Neural cell (in vitro differentiated cells): ENCODE measurements at regions not wholly inside any gene's neighbourhood (a gene's known extent, or its start where the extent isn't known, plus 50 kb on each side); places are given as distances from the start of the nearest gene placed in this dataset.
"Not testable (repeated sequence)": the region's sequence is repeated elsewhere in the genome, so short reads cannot be mapped to it uniquely, and the experiment has no call there.

Experiments used
- H2AFZ ChIP-seq: fragments of 200-600, 300-800 bp; sonication (generic), shearing (Covaris generic); 2 replicates; pipeline ENCODE4 v1.6.0; 2014; ENCODE audit warnings: low read depth, mild to moderate bottlenecking, antibody characterized with exemption, low read length, moderate library complexity
- H3F3A ChIP-seq: fragments of 200-600 bp; shearing (Covaris generic); 2 replicates; pipeline ENCODE4 v1.6.1; 2016; ENCODE audit warnings: mild to moderate bottlenecking, moderate library complexity, mixed read lengths, antibody characterized with exemption, low read length; ENCODE audit not compliant: insufficient read depth, poor library complexity, severe bottlenecking
- H3K27ac ChIP-seq: fragments of 200-600, 300-800 bp; sonication (generic), shearing (Covaris generic); 2 replicates; pipeline ENCODE4 v1.5.1; 2014; ENCODE audit warnings: mild to moderate bottlenecking, low read length, moderate library complexity
- H3K27me3 ChIP-seq: fragments of 300-800, 200-600 bp; sonication (generic), shearing (Covaris generic); 2 replicates; pipeline ENCODE4 v1.6.0; 2014; ENCODE audit warnings: mild to moderate bottlenecking, low read depth, low read length, moderate library complexity; ENCODE audit not compliant: insufficient read depth
- H3K36me3 ChIP-seq: fragments of 300-800, 200-600 bp; sonication (generic), shearing (Covaris generic); 2 replicates; pipeline ENCODE4 v1.5.1; 2014; ENCODE audit warnings: mild to moderate bottlenecking, antibody characterized with exemption, low read length, moderate library complexity; ENCODE audit not compliant: insufficient read depth
- H3K4me2 ChIP-seq: fragments of 300-800, 200-600 bp; sonication (generic), shearing (Covaris generic); 2 replicates; pipeline ENCODE4 v1.6.0; 2014; ENCODE audit warnings: mild to moderate bottlenecking, low read length
- H3K4me3 ChIP-seq: fragments of 300-800, 200-600 bp; sonication (generic), shearing (Covaris generic); 2 replicates; pipeline ENCODE4 v1.5.1; 2014; ENCODE audit warnings: mild to moderate bottlenecking, low read length, moderate library complexity
- H3K79me2 ChIP-seq: fragments of 200-600 bp; shearing (Covaris generic); replicated peaks from 2 replicates; pipeline ENCODE4 v1.6.0; 2014; ENCODE audit warnings: mild to moderate bottlenecking, low read length, moderate library complexity; ENCODE audit not compliant: insufficient read depth
- H3K9ac ChIP-seq: fragments of 300-800, 200-600 bp; sonication (generic), shearing (Covaris generic); 2 replicates; pipeline ENCODE4 v1.6.1; 2016; ENCODE audit warnings: mild to moderate bottlenecking, low read length, mixed read lengths
- H3K9me2 ChIP-seq: fragments of 200-600 bp; shearing (Covaris generic); 2 replicates; pipeline ENCODE4 v1.6.1; 2016; ENCODE audit warnings: mild to moderate bottlenecking, low read length, mixed read lengths; ENCODE audit not compliant: insufficient read depth
- H3K9me3 ChIP-seq: fragments of 200-600, 300-800 bp; sonication (generic), shearing (Covaris generic); 2 replicates; pipeline ENCODE4 v1.6.1; 2016; ENCODE audit warnings: mild to moderate bottlenecking, mixed run types, low read length, moderate library complexity, mixed read lengths
- H4K20me1 ChIP-seq: fragments of 200-600 bp; shearing (Covaris generic); 2 replicates; pipeline ENCODE4 v1.6.1; 2016; ENCODE audit warnings: mild to moderate bottlenecking, mixed run types; ENCODE audit not compliant: insufficient read depth
- CTCF ChIP-seq: fragments of 450-650 bp; IDR thresholded peaks from 2 replicates; pipeline ENCODE4 v1.5.1; 2014; ENCODE audit warnings: antibody characterized with exemption, mild to moderate bottlenecking, moderate library complexity; ENCODE audit not compliant: poor library complexity, severe bottlenecking
- EP300 ChIP-seq: fragments of 450-650 bp; conservative IDR thresholded peaks from 2 replicates; pipeline ENCODE4 v1.6.1; 2014; ENCODE audit warnings: antibody characterized with exemption, mild to moderate bottlenecking, moderate library complexity; ENCODE audit not compliant: poor library complexity, severe bottlenecking
- EZH2 ChIP-seq: fragments of 200-600, 300-800 bp; shearing (Covaris generic), sonication (generic); IDR thresholded peaks from 2 replicates; pipeline ENCODE4 v1.6.1; 2014; ENCODE audit warnings: antibody characterized with exemption, low read length, borderline replicate concordance, mild to moderate bottlenecking; ENCODE audit not compliant: insufficient read depth, poor library complexity, severe bottlenecking
- MXI1 ChIP-seq: fragments of 450-650 bp; conservative IDR thresholded peaks from 2 replicates; pipeline ENCODE4 v1.6.1; 2014; ENCODE audit warnings: antibody characterized with exemption, mild to moderate bottlenecking; ENCODE audit not compliant: poor library complexity, severe bottlenecking
- POLR2AphosphoS5 ChIP-seq: IDR thresholded peaks from 2 replicates; pipeline ENCODE4 v1.6.1; 2012
- RAD21 ChIP-seq: fragments of 450-650 bp; conservative IDR thresholded peaks from 2 replicates; pipeline ENCODE4 v1.6.1; 2014; ENCODE audit warnings: antibody characterized with exemption, mild to moderate bottlenecking, moderate library complexity
- REST ChIP-seq: IDR thresholded peaks from 2 replicates; pipeline ENCODE4 v1.6.1; 2012; ENCODE audit warnings: borderline replicate concordance
- SMC3 ChIP-seq: fragments of 450-650 bp; conservative IDR thresholded peaks from 2 replicates; pipeline ENCODE4 v1.6.1; 2014; ENCODE audit warnings: antibody characterized with exemption, mild to moderate bottlenecking, moderate library complexity; ENCODE audit not compliant: poor library complexity
- TAF1 ChIP-seq: IDR thresholded peaks from 2 replicates; pipeline ENCODE4 v1.6.1; 2012; ENCODE audit warnings: low read depth

- Histone ChIP-seq H2AFZ (no peak overlapping the region), H3K4me2 (no peak overlapping the region), H4K20me1 (no peaks in the 10 kb centered on the region), H3K9ac (no peak overlapping the region), H3K79me2 (no peaks in the 10 kb centered on the region), H3K9me2 (no peaks in the 10 kb centered on the region), H3F3A (no peaks in the 10 kb centered on the region), H3K4me3 (no peak overlapping the region), H3K27ac (no peak overlapping the region), H3K36me3 (no peaks in the 10 kb centered on the region), H3K27me3 (no peaks in the 10 kb centered on the region), H3K9me3 (no peaks in the 10 kb centered on the region)
- TF ChIP-seq RAD21 = no peak
- TF ChIP-seq EP300 = no peak
- no peak for TF ChIP-seq EZH2
- TF ChIP-seq TAF1 = no peak
- TF ChIP-seq SMC3 = no peak
- no peak for TF ChIP-seq POLR2AphosphoS5
- TF ChIP-seq CTCF = no peak
- no peak for TF ChIP-seq MXI1
- no peak for TF ChIP-seq REST
Measured at GRCh38 chr5:169374761-169375160, 73.8 kb upstream of the SLIT3 start.

- Histone ChIP-seq H4K20me1 (no peaks in the 10 kb centered on the region), H3K9ac (no peak overlapping the region), H3K36me3 (no peaks in the 10 kb centered on the region), H3K27ac (no peak overlapping the region), H3K4me2 (no peak overlapping the region), H3K9me2 (no peaks in the 10 kb centered on the region), H3K9me3 (no peaks in the 10 kb centered on the region), H3K27me3 (no peaks in the 10 kb centered on the region), H3F3A (no peaks in the 10 kb centered on the region), H2AFZ (no peak overlapping the region), H3K4me3 (no peak overlapping the region), H3K79me2 (no peaks in the 10 kb centered on the region)
- TF ChIP-seq TAF1 (no peak), POLR2AphosphoS5 (no peak), RAD21 (no peak), CTCF (no peak), SMC3 (no peak), REST (no peak), EP300 (no peak), MXI1 (no peak), EZH2 (no peak)
Measured at GRCh38 chr5:169374111-169374510, 73.2 kb upstream of the SLIT3 start.

- not testable (repeated sequence) for H3K79me2 ChIP-seq, H3K9ac ChIP-seq, H3K27me3 ChIP-seq, H2AFZ ChIP-seq, H4K20me1 ChIP-seq, H3K9me2 ChIP-seq, H3K4me2 ChIP-seq, H3K36me3 ChIP-seq, H3F3A ChIP-seq, H3K27ac ChIP-seq, H3K4me3 ChIP-seq, H3K9me3 ChIP-seq
Measured at GRCh38 chr5:169371801-169372200, 70.9 kb upstream of the SLIT3 start.
